Mucosa of descending colon (tissue), 3 donors: ENCODE measurements at regions not wholly inside any gene's neighbourhood (a gene's known extent, or its start where the extent isn't known, plus 50 kb on each side); places are given as distances from the start of the nearest gene placed in this dataset.

Experiments
- ATAC-seq: fragments of 200-7000 bp; cut with Tn5 transposase; one replicate; pipeline ENCODE4 v1.9.1; 2020; ENCODE audit warnings: mild to moderate bottlenecking, moderate library complexity
- DNase-seq, 3 donors: peaks; one replicate each; pipeline ENCODE4 v3.0.0-alpha.2; 2020
- H3K36me3 ChIP-seq: fragments of 200-600 bp; one replicate; pipeline ENCODE4 v1.8.0; 2021; ENCODE audit warnings: low read depth, mild to moderate bottlenecking
- H3K4me1 ChIP-seq: fragments of 200-600 bp; one replicate; pipeline ENCODE4 v1.8.0; 2021; ENCODE audit warnings: low read depth, mild to moderate bottlenecking
- H3K4me3 ChIP-seq: fragments of 200-600 bp; one replicate; pipeline ENCODE4 v1.8.0; 2021; ENCODE audit warnings: mild to moderate bottlenecking
- H3K9me3 ChIP-seq: fragments of 200-600 bp; one replicate; pipeline ENCODE4 v1.8.0; 2021; ENCODE audit warnings: mild to moderate bottlenecking
- intact Hi-C, 2 donors: fragments of 100-400 bp; cut with DNase I in 1 of 2; cut with micrococcal nuclease in 1 of 2; formaldehyde crosslinking; loops; one replicate each; pipeline versions ENCODE4 v1.11.0 to v1.11.1; 2022; cut with DNase I, micrococcal nuclease
- TF ChIP-seq, protein P1 (sequence below): fragments of 200-600 bp; IDR thresholded peaks from one replicate; pipeline ENCODE4 v1.8.0; 2022; ENCODE audit warnings: antibody characterized with exemption, mild to moderate bottlenecking
- donor health status: DM: no; HTN: no; CAD: no; lungs with moderate emphysema.
- donor health status: DM: no; HTN: no; CAD: no.
- donor health status: DM: no; HTN: yes; CAD: no.

- H3K4me1 ChIP-seq, result no peaks in the 10 kb centered on the region
- DNase-seq (no peak), ATAC-seq (no peak)
- intact Hi-C loops, result no loop called here
- no peak overlapping the region for H3K4me3 ChIP-seq
- H3K9me3 ChIP-seq, result no peaks in the 10 kb centered on the region
- TF ChIP-seq, protein P1, sequence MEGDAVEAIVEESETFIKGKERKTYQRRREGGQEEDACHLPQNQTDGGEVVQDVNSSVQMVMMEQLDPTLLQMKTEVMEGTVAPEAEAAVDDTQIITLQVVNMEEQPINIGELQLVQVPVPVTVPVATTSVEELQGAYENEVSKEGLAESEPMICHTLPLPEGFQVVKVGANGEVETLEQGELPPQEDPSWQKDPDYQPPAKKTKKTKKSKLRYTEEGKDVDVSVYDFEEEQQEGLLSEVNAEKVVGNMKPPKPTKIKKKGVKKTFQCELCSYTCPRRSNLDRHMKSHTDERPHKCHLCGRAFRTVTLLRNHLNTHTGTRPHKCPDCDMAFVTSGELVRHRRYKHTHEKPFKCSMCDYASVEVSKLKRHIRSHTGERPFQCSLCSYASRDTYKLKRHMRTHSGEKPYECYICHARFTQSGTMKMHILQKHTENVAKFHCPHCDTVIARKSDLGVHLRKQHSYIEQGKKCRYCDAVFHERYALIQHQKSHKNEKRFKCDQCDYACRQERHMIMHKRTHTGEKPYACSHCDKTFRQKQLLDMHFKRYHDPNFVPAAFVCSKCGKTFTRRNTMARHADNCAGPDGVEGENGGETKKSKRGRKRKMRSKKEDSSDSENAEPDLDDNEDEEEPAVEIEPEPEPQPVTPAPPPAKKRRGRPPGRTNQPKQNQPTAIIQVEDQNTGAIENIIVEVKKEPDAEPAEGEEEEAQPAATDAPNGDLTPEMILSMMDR, result no peak
- H3K36me3 ChIP-seq, result no peaks in the 10 kb centered on the region
Observed at GRCh38 chr6:79798841-79799240, 148.5 kb downstream of the ELOVL4 start.

DNA sequence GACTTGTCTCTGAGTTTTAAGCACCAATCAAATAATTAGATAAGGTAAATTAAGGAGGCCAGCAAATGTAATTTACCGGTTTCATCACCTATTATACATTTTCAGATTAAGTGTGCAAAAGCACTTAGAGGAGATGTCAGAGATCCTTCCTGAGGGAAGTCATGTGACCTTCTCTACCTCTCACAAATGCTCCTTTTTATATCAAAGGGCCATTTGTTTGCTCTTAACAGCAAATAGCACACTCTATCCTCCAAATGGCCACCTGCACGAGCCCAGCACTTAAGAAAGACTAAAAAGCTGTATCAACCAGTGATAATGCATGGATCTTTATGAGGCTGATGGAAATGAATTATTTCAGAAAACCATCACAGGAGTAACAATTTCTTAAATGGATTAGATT lies 149.4 kb downstream of the ELOVL4 start:
- intact Hi-C loops, result no loop called here
- no peak overlapping the region for H3K4me3 ChIP-seq
- H3K36me3 ChIP-seq, result no peaks in the 10 kb centered on the region
- no peak for DNase-seq
- ATAC-seq, result no peak
- H3K4me1 ChIP-seq, result no peaks in the 10 kb centered on the region
- TF ChIP-seq, protein P1, result no peak
- no peaks in the 10 kb centered on the region for H3K9me3 ChIP-seq

DNA sequence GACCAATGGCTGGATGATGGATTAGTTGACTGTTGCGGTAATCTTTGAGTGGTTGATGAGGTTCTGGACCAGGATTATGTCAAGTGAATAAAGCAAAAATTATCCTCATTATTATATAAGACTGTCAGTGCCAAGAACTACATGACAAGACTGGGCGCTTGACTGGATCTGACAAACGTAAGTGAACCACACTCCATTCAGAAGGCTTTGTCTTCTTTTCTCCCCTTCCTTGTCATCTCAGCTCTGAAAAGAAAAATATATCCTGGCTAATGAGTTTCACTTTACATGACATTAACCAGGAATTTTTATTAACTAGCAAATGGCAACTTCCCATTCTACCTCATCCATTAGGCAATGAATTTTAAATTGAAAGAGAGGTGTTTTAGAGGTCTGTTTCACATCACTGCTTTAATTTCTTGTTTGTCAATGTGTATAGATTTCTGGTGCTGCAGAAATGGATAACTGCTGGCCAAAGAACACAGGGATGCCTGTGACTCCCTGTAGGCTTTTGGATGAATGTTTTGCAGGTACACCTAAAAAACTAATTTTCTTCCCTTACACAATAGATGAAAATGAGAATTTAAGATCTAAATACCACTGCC lies 150.1 kb downstream of the ELOVL4 start:
- H3K4me3 ChIP-seq, result no peak overlapping the region
- intact Hi-C loops, result no loop called here
- no peak for ATAC-seq

DNA sequence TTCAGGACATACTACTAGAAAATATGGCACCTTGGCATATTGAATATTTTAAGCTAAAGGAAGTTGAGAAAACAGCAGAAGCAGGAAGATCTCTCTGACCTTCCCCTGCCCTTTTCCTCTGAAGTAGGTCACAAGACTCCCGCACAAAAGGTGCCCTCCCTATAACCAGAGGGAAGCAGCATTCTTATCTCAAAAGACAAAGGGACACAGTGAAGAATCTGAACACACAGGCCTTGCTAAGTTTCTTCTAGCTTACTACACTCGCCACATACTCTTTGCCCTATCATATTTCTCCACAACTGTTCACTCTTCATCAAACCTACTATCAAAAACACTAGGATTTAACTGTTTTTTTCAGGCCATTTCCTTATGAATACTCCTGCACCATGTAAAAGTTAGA lies 151.2 kb downstream of the ELOVL4 start:
- TF ChIP-seq, protein P1, result no peak
- Histone ChIP-seq H3K36me3 (no peaks in the 10 kb centered on the region), H3K4me1 (no peaks in the 10 kb centered on the region), H3K4me3 (no peak overlapping the region), H3K9me3 (no peaks in the 10 kb centered on the region)
- DNase-seq (no peak), ATAC-seq (no peak)
- intact Hi-C loops, result no loop called here

More for the DNA sequence above, 150.1 kb downstream of the ELOVL4 start:
- Histone ChIP-seq H3K4me1 (no peaks in the 10 kb centered on the region), H3K36me3 (no peaks in the 10 kb centered on the region), H3K9me3 (no peaks in the 10 kb centered on the region)
- no peak for DNase-seq
- TF ChIP-seq, protein P1, result no peak

DNA sequence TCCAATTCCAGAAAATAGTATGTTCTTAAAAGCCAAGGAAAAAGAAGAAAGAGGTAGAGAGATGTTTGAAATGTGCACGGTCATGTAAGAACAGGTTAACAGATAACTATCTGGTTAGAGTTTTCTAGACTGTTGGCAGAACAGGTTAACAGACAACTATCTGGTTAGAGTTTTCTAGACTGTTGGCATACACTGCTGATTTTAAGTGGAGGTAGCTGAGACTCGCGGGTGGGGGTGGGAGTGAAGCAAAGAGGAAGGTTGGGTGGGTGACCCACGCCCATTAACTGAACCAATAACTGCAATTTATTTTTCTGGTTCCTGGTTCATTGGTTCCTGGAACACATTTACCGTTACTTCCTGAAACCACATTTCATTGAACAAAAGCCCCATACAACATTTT lies 157.5 kb downstream of the ELOVL4 start:
- Histone ChIP-seq H3K9me3 (no peaks in the 10 kb centered on the region), H3K36me3 (no peaks in the 10 kb centered on the region), H3K4me1 (no peaks in the 10 kb centered on the region), H3K4me3 (no peak overlapping the region)
- ATAC-seq (no peak), DNase-seq (no peak)
- TF ChIP-seq, protein P1, result no peak
- intact Hi-C loops, result no loop called here

DNA sequence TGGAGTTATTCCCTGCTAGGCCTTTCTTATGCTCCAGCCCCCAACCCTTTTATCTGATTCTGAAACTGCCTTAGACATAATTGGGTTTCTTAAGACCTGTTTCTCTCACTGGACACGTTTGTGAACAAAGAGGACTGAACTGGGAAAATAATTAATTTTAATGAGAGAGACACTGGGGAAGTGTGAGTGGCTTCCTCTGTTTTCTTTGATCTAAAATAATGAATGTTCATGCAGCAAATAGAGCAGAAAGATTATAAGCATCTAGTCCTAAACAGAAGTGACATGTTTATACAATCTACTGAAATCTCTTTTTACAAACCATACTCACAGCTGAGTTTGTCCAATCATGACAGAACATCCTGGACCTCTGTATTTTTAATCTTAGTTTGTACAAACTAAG lies 157.6 kb downstream of the SH3BGRL2 start:
- Histone ChIP-seq H3K4me3 (no peak overlapping the region), H3K36me3 (no peaks in the 10 kb centered on the region), H3K4me1 (no peaks in the 10 kb centered on the region), H3K9me3 (no peaks in the 10 kb centered on the region)
- DNase-seq (no peak), ATAC-seq (no peak)
- TF ChIP-seq, protein P1, result no peak
- intact Hi-C loops, result no loop called here
